Motor neuron (in vitro differentiated cells): ENCODE measurements at regions not wholly inside any gene's neighbourhood (a gene's known extent, or its start where the extent isn't known, plus 50 kb on each side); places are given as distances from the start of the nearest gene placed in this dataset.

Source experiments
- ATAC-seq, 8 experiments: fragments of 200-7000 bp; cut with Tn5 transposase; replicated peaks in 6 of 8; 2 replicates each; pipeline ENCODE4 v1.8.0; 2021; ENCODE audit warnings: mild to moderate bottlenecking in 8 of 8, moderate library complexity in 8 of 8
- H3K27ac ChIP-seq, 2 donors: fragments of 250-450 bp; sonication (Bioruptor Pico); 2 replicates each; pipeline ENCODE4 v1.9.0; 2021; ENCODE audit warnings: antibody characterized with exemption in 2 of 2, mild to moderate bottlenecking in 2 of 2, moderate library complexity in 1 of 2
- H3K4me1 ChIP-seq, 2 donors: fragments of 250-450 bp; sonication (Bioruptor Pico); replicated peaks in 1 of 2; 2 replicates each; pipeline ENCODE4 v1.6.1; 2021; ENCODE audit warnings: antibody characterized with exemption in 2 of 2, mild to moderate bottlenecking in 2 of 2, moderate library complexity in 1 of 2
- H3K4me3 ChIP-seq, 5 donors: fragments of 250-450 bp; sonication (Bioruptor Pico); 2 replicates each; pipeline ENCODE4 v1.9.0; 2021; ENCODE audit warnings: antibody characterized with exemption in 5 of 5, mild to moderate bottlenecking in 5 of 5, moderate library complexity in 4 of 5
- WGBS, 10 experiments: fragments of 450-650 bp; shearing (Covaris generic); methylation state at CpG; one replicate each; pipeline ENCODE4 v1.0.0; 2022; 5-methylcytosine and 5-hydroxymethylcytosine counted together
- in situ Hi-C, 9 experiments: fragments of 400-800 bp; cut with MboI; loops; one replicate each; pipeline ENCODE4 v1.15.0; 2021; ENCODE audit warnings: low sequenced_read_pairs in 9 of 9, low pct_unique_long_range_greater_than_20kb in 2 of 9; ENCODE audit not compliant: unreplicated experiment in 9 of 9

- 13 to 64% (median 20%) methylated on average over 1 to 7 of the region's 8 CpGs; no CpG with 5 or more reads in 1 of the 10 experiments for WGBS, 10 experiments
- peak; percentile 39 to 95 (median 91) for ATAC-seq
- Histone ChIP-seq H3K4me3 (no peak overlapping the region), H3K27ac (peak overlapping the region in 1 of 2 donors; percentile 83), H3K4me1 (peaks cover 19 to 35% of the 10 kb centered on the region in 2 donors)
- in situ Hi-C loops, result no loop called here
Measured at GRCh38 chr6:15791448-15792181, 128.8 kb upstream of the DTNBP1 start.

GRCh38 chr6:15790116-15790515 is 127.3 kb upstream of the DTNBP1 start:
- WGBS, 10 experiments, result 33 to 89% (median 67%) methylated on average over 1 of the region's 1 CpG; no CpG with 5 or more reads in 3 of the 10 experiments
- no peak overlapping the region for H3K27ac ChIP-seq
- no peak for ATAC-seq
- H3K4me1 ChIP-seq, result peaks cover 19 to 35% of the 10 kb centered on the region in 2 donors
- in situ Hi-C loops, result no loop called here
- H3K4me3 ChIP-seq, result no peak overlapping the region

GRCh38 chr6:15786846-15787245 is 124.0 kb upstream of the DTNBP1 start:
- no peak for ATAC-seq
- H3K4me3 ChIP-seq, result no peak overlapping the region
- H3K27ac ChIP-seq, result no peak overlapping the region
- in situ Hi-C loops, result no loop called here
- WGBS, 10 experiments, result 52 to 100% (median 86%) methylated on average over 1 to 4 of the region's 4 CpGs
- H3K4me1 ChIP-seq, result peaks cover 15 to 21% of the 10 kb centered on the region in 2 donors

- H3K4me3 ChIP-seq, result no peak overlapping the region
- WGBS, 10 experiments, result 18 to 90% (median 61%) methylated on average over 1 to 3 of the region's 3 CpGs; no CpG with 5 or more reads in 4 of the 10 experiments
- in situ Hi-C loops, result no loop called here
Measured at GRCh38 chr6:15783484-15783883, 120.7 kb upstream of the DTNBP1 start.

GRCh38 chr6:15781890-15782289 is 119.1 kb upstream of the DTNBP1 start:
- ATAC-seq, result no peak
- no peak overlapping the region for H3K27ac ChIP-seq
- in situ Hi-C loops, result no loop called here
- H3K4me3 ChIP-seq, result no peak overlapping the region
- H3K4me1 ChIP-seq, result peaks cover 0 to 8% of the 10 kb centered on the region in 2 donors
- WGBS, 10 experiments, result 0 to 90% (median 54%) methylated on average over 1 to 2 of the region's 2 CpGs; no CpG with 5 or more reads in 3 of the 10 experiments

More at GRCh38 chr6:15783484-15783883, 120.7 kb upstream of the DTNBP1 start:
- Histone ChIP-seq H3K4me1 (no peaks in the 10 kb centered on the region), H3K27ac (no peak overlapping the region)
- ATAC-seq, result no peak

- 33 to 100% (median 93%) methylated on average over 1 to 3 of the region's 3 CpGs; no CpG with 5 or more reads in 3 of the 10 experiments for WGBS, 10 experiments
- Histone ChIP-seq H3K4me3 (no peak overlapping the region), H3K27ac (no peak overlapping the region), H3K4me1 (peaks cover 3 to 14% of the 10 kb centered on the region in 2 donors)
- ATAC-seq, result no peak
- in situ Hi-C loops, result no loop called here
Measured at GRCh38 chr6:15781333-15781732, 118.5 kb upstream of the DTNBP1 start.

GRCh38 chr6:15780437-15780836 is 117.6 kb upstream of the DTNBP1 start:
- Histone ChIP-seq H3K4me3 (no peak overlapping the region), H3K4me1 (peaks cover 4 to 23% of the 10 kb centered on the region in 2 donors), H3K27ac (no peak overlapping the region)
- in situ Hi-C loops, result no loop called here
- no peak for ATAC-seq
- 38 to 88% (median 50%) methylated on average over 1 to 2 of the region's 2 CpGs; no CpG with 5 or more reads in 3 of the 10 experiments for WGBS, 10 experiments

GRCh38 chr6:15779726-15780125 is 116.9 kb upstream of the DTNBP1 start:
- no peak for ATAC-seq
- H3K4me1 ChIP-seq, result peaks cover 4 to 25% of the 10 kb centered on the region in 2 donors
- H3K27ac ChIP-seq, result no peak overlapping the region
- in situ Hi-C loops, result no loop called here
- H3K4me3 ChIP-seq, result no peak overlapping the region
- WGBS, 10 experiments, result 0 to 100% (median 62%) methylated on average over 1 to 3 of the region's 3 CpGs; no CpG with 5 or more reads in 2 of the 10 experiments

GRCh38 chr6:15776458-15776980 is 113.7 kb upstream of the DTNBP1 start:
- Histone ChIP-seq H3K4me3 (no peak overlapping the region), H3K27ac (no peak overlapping the region), H3K4me1 (peaks cover 4 to 25% of the 10 kb centered on the region in 2 donors)
- ATAC-seq, result peak in 3 of 8 experiments; percentile 61 to 82 (median 61)
- in situ Hi-C loops, result no loop called here
- WGBS, 10 experiments, result 22 to 100% (median 72%) methylated on average over 1 to 2 of the region's 2 CpGs; no CpG with 5 or more reads in 3 of the 10 experiments

GRCh38 chr6:15775741-15776140 is 112.9 kb upstream of the DTNBP1 start:
- Histone ChIP-seq H3K4me3 (no peak overlapping the region), H3K27ac (no peak overlapping the region), H3K4me1 (peaks cover 4 to 25% of the 10 kb centered on the region in 2 donors)
- in situ Hi-C loops, result no loop called here
- 75 to 100% (median 89%) methylated on average over 1 to 5 of the region's 5 CpGs; no CpG with 5 or more reads in 2 of the 10 experiments for WGBS, 10 experiments
- no peak for ATAC-seq

GRCh38 chr6:15775076-15775634 is 112.3 kb upstream of the DTNBP1 start:
- in situ Hi-C loops, result no loop called here
- no peak for ATAC-seq
- 93 to 100% (median 100%) methylated on average over 1 to 2 of the region's 2 CpGs; no CpG with 5 or more reads in 2 of the 10 experiments for WGBS, 10 experiments
- no peak overlapping the region for H3K27ac ChIP-seq
- peaks cover 8 to 28% of the 10 kb centered on the region in 2 donors for H3K4me1 ChIP-seq
- no peak overlapping the region for H3K4me3 ChIP-seq

GRCh38 chr6:15773806-15774410 is 111.1 kb upstream of the DTNBP1 start:
- H3K27ac ChIP-seq, result no peak overlapping the region
- ATAC-seq, result no peak
- in situ Hi-C loops, result loop anchor here in 1 of 9 experiments (25.0 kb wide), 1 partner anchor 113 kb away; no protein-coding TSS in a partner anchor
- H3K4me1 ChIP-seq, result peaks cover 21 to 41% of the 10 kb centered on the region in 2 donors
- WGBS, 10 experiments, result 60 to 94% (median 87%) methylated on average over 1 to 3 of the region's 3 CpGs; no CpG with 5 or more reads in 2 of the 10 experiments
- no peak overlapping the region for H3K4me3 ChIP-seq
